ENCODE measurements at regions not wholly inside any gene's neighbourhood (a gene's known extent, or its start where the extent isn't known, plus 50 kb on each side); places are given as distances from the start of the nearest gene placed in this dataset.

DNA sequence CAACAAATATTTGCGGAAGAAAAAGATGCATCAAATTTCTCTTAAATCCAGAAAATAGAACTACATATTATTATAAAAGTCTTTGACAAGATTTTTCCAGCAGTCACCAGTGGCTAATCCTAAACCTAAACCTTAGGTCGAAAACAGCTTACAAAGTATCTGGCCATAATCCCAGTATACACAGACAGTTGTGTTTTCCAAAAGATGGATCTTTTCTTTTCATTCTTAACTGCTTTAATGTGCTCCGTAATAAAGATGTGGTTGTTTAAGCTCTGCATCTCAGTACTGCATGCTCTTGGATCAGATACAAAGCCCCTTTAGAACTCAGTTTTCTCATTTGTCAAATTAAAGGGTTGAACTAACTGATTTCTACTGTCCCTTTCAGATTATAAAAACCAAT is 247.8 kb downstream of the TXNL1 start:
- FAIRE-seq (no peak), ATAC-seq (no peak), DNase-seq (ENCODE audit: low read depth, low spot score) (no peak)
- Histone ChIP-seq H3K4me2 (ENCODE audit: control insufficient read depth, insufficient read depth) (no peak overlapping the region), H3K79me2 (ENCODE audit: control insufficient read depth, insufficient read depth, low read length) (no peaks in the 10 kb centered on the region), H3K9ac (ENCODE audit: control insufficient read depth, insufficient read depth, low read length) (no peak overlapping the region), H4K20me1 (ENCODE audit: control insufficient read depth, insufficient read depth) (no peaks in the 10 kb centered on the region), H3K4me1 (ENCODE audit: control insufficient read depth, insufficient read depth, low read length) (no peaks in the 10 kb centered on the region), H3K4me3 (no peak overlapping the region), H3K36me3 (ENCODE audit: control insufficient read depth in 2 of 2, insufficient read depth in 2 of 2, low read length in 1 of 2) (no peaks in the 10 kb centered on the region), H2AFZ (ENCODE audit: control insufficient read depth, low read depth, low read length) (no peak overlapping the region), H3K9me3 (replicated peaks; ENCODE audit: control insufficient read depth, insufficient read depth, low read length) (no peaks in the 10 kb centered on the region), H3K27me3 (replicated peaks in 1 of 2; ENCODE audit: control insufficient read depth in 2 of 2, insufficient read depth in 2 of 2, low read length in 1 of 2) (no peaks in the 10 kb centered on the region), H3K27ac (ENCODE audit: control insufficient read depth, insufficient read depth) (no peak overlapping the region)
- 29% methylated on average over 3 of the region's 3 CpGs for WGBS (ENCODE audit: insufficient coverage, insufficient replicate concordance, low lambda C conversion rate, missing lambda C conversion rate)
- TF ChIP-seq ZBED1 (IDR thresholded peaks at IDR 0.05; ENCODE audit: borderline replicate concordance), result no peak
- TF ChIP-seq SREBF2 (IDR thresholded peaks at IDR 0.05; ENCODE audit: low read length), result no peak
- TF ChIP-seq HDAC6 (IDR thresholded peaks at IDR 0.05; ENCODE audit: unreplicated experiment), result no peak
- TF ChIP-seq, protein P1, sequence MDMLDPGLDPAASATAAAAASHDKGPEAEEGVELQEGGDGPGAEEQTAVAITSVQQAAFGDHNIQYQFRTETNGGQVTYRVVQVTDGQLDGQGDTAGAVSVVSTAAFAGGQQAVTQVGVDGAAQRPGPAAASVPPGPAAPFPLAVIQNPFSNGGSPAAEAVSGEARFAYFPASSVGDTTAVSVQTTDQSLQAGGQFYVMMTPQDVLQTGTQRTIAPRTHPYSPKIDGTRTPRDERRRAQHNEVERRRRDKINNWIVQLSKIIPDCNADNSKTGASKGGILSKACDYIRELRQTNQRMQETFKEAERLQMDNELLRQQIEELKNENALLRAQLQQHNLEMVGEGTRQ (IDR thresholded peaks at IDR 0.05; ENCODE audit: borderline replicate concordance, low read depth, low read length), result no peak
- no peak for TF ChIP-seq IRF4 (IDR thresholded peaks at IDR 0.05; ENCODE audit: low read depth, low read length)
- TF ChIP-seq, protein P2, sequence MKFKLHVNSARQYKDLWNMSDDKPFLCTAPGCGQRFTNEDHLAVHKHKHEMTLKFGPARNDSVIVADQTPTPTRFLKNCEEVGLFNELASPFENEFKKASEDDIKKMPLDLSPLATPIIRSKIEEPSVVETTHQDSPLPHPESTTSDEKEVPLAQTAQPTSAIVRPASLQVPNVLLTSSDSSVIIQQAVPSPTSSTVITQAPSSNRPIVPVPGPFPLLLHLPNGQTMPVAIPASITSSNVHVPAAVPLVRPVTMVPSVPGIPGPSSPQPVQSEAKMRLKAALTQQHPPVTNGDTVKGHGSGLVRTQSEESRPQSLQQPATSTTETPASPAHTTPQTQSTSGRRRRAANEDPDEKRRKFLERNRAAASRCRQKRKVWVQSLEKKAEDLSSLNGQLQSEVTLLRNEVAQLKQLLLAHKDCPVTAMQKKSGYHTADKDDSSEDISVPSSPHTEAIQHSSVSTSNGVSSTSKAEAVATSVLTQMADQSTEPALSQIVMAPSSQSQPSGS (IDR thresholded peaks at IDR 0.05; ENCODE audit: low read length), result no peak
- no peak for TF ChIP-seq ZNF207 (IDR thresholded peaks at IDR 0.05; ENCODE audit: borderline replicate concordance)
- no peak for TF ChIP-seq YBX1 (IDR thresholded peaks at IDR 0.05)
- TF ChIP-seq MEF2A (IDR thresholded peaks at IDR 0.05; ENCODE audit: insufficient read depth, low read depth, low read length), result no peak
- TF ChIP-seq TCF3 (IDR thresholded peaks at IDR 0.05; ENCODE audit: borderline replicate concordance, insufficient read depth, low read depth, low read length), result no peak
- no peak for TF ChIP-seq TAF1 (IDR thresholded peaks at IDR 0.05; ENCODE audit: borderline replicate concordance, low read depth, low read length)
- TF ChIP-seq RB1 (IDR thresholded peaks at IDR 0.05; ENCODE audit: borderline replicate concordance), result no peak
- ChIA-PET SMC1A (ENCODE audit: uncharacterized antibody, unreplicated experiment) (interaction anchor here (0.9 kb wide), 1 partner anchor 43 kb away, joined by 3 read pairs; no protein-coding TSS in a partner anchor), CTCF (no interaction called here), RAD21 (ENCODE audit: unreplicated experiment) (no interaction called here), POLR2A (no interaction called here)
- intact Hi-C loops (cut with micrococcal nuclease; ENCODE audit: unreplicated experiment), result no loop called here
- in situ Hi-C loops (cut with MboI), result no loop called here
- no TSS peak for BruUV-seq (replicated peaks)
